ENCODE measurements at regions not wholly inside any gene's neighbourhood (a gene's known extent, or its start where the extent isn't known, plus 50 kb on each side); places are given as distances from the start of the nearest gene placed in this dataset.
"Not testable (repeated sequence)": the region's sequence is repeated elsewhere in the genome, so short reads cannot be mapped to it uniquely, and the experiment has no call there.

DNA sequence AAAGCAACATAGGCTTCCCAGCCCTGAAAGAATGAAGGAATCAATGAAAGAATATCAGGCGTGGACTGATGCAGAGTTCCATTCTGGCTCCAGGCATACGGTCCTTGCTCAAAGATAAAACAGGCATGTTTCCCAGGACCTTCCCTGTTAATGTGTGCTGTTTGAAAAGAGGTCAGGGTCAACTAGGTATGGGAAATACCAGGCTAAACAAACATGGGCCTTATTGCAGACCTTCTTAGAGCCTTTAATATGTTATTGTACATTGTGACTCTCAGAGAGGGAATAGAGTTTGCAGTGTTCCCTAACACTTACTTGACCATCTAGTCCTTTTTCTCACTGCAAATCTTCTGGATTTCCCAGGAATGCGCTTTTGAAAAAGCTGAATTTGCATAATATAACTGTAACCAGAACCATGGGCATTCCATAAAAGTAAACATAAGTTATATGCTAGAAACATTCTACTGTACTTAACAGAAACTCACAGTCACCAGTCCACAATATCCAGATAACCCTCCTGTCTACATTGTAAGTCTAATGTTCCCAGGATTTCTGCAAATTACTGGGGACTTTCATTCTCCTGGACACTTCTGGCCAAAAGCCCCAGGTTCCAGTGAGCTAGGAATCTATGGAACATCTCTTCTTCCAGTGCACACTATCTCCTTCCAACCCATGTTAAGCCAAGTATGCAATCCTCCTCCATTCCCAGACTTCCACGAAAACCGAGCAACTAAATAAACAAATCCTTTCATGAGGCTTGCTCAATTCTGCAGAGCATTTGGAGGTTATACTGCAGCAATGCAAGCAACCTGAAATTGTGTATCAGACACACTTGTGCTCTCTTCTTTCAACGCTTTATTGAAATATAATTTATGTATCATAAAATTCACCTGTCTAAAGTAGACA is 486.6 kb downstream of the SETD4 start:
- DNase-seq (ENCODE audit: low read depth): no peak

DNA sequence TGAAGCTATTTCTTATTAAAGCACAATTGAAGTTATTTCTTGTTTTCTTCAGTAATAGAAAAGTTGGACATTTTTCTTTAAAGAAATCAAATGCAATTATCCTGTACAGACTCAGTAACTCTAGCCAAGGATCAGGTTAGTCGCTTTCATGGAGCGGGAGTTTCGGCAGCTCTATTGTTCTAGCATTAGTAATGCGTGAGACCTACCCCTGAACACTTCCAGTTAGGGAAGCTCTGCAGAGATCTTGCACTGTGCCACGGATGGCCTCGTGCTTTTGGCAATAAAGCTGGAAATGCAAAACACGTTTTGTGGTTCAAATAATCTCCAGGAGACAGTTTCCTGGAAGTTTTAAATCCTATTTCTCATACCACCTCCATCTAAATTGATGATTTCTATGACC is 488.4 kb downstream of the SETD4 start:
- no peak for DNase-seq (ENCODE audit: low read depth)

DNA sequence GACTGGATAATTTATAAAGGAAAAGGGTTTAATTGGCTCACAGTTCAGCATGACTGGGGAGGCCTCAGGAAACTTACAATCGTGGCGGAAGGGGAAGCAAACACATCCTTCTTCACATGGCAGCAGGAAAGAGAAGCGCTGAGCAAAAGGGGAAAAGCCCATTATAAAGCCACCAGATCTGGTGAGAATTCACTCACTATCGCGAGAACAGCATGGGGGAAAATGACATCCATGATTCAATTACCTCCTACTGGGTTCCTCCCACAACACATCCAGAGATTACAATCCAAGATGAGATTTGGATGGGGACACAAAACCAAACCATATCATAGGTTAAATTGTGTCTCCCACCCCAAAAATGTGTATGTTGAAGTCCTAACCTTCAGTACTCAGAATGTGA is 491.7 kb downstream of the SETD4 start:
- DNase-seq (ENCODE audit: low read depth): no peak

DNA sequence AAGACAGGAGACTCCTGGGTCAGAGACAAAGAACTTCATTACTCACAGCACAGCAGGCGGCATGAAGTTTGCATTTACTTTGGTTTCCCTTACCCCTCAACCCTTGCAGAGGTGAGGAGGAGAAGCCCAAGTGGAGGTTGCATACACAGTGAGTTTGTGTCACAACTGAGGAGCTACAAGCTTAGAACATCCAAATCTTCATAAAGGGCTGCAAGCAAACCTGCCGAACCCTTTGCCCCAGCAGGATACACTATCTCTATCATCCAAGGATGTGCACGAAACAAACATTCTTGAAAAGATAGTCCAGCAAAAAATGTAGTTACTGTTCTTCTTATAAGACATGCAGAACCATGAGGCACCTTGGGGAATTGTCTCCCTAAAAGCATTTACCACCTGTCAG is 493.5 kb downstream of the SETD4 start:
- DNase-seq (ENCODE audit: low read depth): no peak

DNA sequence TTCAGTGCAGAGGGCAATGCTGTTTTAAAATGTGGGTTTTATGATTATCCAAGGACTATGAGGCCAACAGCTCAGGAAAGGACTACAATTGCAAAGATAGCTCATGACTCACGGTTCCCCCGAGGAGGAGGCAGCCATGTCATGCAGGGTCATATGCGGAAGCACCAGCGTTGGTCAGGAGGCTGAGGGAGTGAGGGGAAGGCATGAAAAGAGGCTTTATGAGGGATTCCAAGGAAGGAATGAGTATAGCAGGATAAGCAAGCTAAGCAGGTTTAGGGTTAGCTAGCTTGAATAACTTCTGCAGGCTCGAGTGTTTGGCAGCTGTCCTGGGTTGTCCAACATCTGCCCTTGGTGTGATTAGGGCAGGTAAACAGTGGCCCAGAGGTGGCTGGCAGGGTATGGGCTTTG is 495.1 kb downstream of the SETD4 start:
- peak; percentile 97 for DNase-seq (ENCODE audit: low read depth)

DNA sequence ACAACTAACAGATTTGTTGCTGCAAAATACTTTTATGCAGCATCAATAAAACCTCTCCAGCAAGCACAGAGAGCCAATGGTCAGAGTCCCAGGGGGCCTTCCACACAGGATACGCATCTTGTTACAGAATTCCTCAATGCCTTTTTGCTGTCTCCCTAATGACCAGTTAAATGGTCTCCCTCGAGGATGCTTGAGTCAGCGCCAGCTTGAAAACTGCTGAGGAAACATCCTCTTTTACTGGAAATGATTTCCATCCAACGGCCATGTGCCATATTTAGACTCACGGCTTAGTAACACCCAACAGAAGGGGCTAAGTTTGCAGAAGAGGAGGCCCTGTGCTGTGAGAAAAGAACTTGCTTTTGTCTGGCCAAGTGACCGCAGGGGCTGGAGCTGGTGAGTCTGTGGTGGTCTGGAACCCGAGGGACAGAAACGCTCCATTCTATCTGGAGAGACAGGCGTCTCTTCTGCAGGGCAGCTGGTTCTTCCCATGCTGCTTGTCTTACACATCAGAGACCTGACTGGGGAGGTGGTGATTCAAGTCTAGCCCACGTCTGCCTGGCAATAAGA is 496.4 kb downstream of the SETD4 start:
- peak; percentile 96 for DNase-seq (ENCODE audit: low read depth)

DNA sequence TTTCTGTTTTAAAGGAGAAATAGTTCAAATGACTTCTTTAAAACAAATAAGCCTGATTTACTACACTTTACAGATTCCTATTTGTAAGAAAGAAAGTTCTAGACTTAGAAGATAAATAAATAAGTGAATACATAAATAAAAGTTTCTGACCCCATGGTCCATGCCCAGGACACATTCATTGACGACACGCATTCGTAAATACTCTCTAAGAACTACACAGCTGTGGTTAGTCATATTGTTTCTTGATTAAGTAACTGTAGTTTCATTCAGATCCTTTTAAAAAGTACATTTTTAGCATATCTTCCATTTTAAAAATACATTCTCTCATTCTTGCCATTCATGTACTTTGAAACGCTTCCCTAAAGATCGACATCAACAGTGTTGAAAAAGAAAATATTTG is 497.4 kb downstream of the SETD4 start:
- DNase-seq (ENCODE audit: low read depth): no peak

DNA sequence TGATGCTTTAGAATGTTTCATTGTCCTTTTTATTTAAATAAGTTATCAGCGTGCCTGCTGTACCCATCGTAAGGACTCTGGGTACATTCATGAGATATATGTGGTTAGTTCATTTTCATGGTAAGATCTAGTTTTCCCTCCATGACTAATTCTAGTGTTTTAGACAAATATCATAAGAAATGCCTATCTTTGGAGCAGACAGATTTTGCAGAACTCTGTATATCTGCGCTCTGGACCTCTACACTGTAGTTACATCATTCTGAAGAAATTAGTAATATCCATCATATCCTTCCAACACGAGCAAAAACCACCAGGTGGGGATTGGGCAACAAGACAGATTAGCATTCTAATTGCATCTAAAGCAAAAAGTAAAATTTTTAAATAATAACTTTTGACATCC is 499.2 kb downstream of the SETD4 start:
- no peak for DNase-seq (ENCODE audit: low read depth)

DNA sequence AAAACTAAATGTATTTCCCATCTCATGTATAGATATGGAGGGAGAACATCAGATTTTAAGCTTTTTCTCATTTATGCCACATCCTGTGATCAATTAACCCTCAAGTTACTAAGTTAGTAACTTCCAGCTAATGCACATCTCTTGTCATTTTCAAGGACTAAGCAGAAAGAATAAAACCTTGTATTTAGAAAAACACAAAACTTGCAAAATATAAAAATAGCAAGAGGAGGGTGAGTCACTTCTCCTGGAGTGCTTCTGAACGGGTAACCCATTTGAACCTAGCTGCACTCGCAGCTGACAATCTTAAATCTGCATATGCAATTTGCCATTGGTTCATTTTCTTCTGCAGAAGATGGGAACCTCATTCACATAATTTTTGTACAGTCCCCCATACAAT is 500.5 kb downstream of the SETD4 start:
- peak; percentile 73 for DNase-seq (ENCODE audit: low read depth)

DNA sequence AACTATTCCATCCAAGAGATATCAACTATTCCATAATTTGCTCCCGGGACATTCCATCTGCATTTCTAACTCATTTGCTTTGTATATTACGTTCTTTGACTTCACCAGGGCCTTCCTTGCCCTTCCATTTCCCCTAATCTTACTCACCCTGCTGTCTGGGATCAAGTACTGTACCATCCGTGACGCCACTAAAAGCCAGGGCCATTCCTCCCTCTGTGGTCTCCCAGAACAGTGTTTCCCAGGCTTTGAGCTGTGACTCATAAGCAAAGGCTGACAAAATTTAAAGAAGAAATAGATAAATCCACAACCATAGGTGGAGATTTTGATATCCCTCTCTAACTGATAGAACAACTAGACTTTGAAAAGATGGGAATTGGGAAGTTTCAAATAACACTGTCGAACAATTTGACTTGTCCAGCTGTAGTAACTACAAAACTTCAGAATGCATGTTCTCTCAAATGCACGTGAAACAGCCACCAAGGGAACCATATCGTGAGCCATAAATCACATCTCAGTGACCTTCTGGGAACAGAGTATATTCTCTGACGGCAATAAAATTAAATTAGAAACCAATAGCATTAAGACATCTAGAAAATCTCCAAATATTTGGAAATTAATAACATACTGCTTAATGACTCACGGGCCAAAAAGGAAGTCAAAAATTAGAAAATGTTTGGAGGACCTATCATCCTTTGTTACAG is 501.0 kb downstream of the SETD4 start:
- peak; percentile 99 for DNase-seq (ENCODE audit: low read depth)

DNA sequence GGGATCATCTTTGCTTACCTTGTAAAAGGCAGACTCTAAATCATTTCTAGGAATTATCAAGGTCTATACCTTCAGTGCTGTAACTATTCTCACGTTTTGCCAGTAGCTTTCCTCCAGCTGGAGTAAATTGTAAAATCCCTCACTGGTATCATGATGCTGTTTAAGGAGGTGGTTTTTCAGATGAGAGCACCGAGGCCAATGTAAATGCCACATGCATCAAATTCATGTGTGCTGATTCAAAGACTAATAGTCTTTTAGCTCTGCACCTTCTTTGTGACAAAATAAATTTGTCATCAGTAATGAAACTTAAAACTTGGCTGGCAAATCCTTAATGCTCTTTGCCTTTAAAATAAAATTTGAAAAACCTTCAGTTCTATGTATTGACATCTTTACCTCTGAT is 503.8 kb downstream of the SETD4 start:
- DNase-seq (ENCODE audit: low read depth): peak; percentile 51

DNA sequence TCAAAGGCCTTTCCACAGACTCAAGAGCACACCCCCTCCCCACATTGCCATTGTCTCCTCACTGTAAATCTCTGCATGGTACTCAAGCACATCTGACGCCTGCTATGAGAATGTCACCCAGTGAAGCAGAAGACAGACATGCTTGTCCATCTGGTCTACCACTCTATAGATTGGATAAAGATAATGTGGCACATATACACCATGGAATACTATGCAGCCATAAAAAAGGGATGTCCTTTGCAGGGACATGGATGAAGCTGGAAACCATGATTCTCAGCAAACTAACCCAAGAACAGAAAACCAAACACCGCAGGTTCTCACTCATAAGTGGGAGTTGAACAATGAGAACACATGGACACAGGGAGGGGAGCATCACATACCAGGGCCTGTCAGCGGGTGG is 503.4 kb upstream of the RUNX1 start:
- DNase-seq (ENCODE audit: low read depth): not testable (repeated sequence)

DNA sequence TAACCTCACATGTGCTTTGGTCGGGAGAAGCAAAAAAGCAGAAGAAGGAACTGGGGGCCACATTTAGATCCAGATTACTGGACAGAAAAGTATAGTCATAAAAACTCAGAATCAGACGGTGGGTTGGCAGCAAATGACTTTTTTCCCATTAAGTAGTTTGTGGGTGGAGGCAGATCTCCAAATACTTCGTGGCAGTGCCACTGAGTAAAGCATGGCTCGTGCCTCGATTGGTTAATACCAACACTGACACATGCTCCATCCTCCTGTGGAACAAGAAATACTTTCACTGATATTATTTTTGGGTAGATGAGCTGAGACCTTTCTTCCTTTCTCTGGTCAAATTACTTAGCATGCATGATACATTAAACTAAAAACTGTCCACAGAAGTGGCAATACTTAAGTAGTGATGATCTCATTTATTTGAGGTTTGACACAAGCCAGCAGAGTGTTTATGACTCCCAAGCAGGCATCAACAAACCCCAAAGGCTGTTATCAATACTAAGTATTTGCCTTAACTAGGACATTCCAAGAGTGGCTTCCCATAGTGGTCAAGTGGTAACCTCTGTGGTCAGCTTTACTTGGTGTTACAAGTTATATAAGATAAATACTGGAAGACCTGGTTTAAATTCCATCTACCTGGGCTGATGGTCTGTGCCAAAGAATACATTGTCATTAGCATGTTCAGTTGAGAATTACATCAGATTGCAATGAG is 500.0 kb upstream of the RUNX1 start:
- peak; percentile 51 for DNase-seq (ENCODE audit: low read depth)

DNA sequence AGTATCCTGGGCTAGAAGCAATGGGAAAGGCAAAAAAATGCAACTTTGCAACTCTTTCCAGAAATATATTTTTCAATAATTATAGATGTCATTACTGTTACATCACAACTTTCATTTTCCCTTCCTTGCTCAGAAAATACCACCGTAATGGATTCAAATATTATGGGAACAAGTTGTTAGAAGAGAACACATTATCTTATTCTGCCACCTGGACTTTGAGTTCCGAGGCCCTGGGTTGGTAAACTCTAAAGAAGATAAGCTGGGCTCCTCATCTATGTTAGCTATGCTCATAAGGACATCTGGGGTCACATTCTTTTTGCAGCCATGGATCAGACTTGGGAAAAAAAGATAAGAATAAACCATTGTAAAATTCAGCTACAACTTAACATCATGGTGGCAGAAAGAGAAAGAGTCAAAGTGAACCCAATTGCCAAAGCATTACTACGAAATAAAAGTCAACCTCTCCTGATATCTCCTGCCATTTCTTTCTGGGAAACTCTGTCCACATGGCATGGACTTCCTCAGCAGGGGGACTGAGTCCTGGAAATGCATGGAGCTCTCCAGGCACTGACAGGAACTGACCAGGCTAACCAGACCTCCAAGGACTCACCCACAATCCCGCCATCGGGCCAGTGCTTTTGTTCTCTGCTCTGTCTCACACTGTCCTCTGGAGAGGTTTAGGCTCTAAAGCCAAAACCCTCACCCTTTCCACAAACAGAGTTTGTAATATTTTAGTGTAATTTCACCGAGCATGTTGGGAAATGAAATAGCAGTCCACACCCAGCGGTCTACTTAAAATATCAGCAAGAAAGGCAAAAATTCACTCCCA is 499.1 kb upstream of the RUNX1 start:
- DNase-seq (ENCODE audit: low read depth): no peak

DNA sequence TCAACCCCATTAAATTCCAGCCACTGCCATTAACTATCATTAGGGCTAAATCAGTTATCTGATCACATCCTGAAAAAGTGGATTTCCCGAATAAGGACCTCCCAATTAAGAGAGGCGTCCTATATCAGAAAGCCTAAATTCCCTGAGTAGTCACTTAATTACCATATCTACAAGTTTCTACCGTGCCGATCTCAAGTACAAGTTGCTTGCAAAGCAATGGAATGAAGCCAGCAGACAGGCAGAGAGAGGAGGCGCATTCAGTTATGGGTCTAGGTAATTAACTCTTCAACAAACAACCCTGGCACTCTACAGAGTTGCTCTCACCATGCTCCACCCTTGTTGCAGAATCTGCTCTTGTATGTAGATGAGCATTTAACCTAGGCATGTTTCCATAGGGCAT is 494.6 kb upstream of the RUNX1 start:
- no peak for DNase-seq (ENCODE audit: low read depth)

DNA sequence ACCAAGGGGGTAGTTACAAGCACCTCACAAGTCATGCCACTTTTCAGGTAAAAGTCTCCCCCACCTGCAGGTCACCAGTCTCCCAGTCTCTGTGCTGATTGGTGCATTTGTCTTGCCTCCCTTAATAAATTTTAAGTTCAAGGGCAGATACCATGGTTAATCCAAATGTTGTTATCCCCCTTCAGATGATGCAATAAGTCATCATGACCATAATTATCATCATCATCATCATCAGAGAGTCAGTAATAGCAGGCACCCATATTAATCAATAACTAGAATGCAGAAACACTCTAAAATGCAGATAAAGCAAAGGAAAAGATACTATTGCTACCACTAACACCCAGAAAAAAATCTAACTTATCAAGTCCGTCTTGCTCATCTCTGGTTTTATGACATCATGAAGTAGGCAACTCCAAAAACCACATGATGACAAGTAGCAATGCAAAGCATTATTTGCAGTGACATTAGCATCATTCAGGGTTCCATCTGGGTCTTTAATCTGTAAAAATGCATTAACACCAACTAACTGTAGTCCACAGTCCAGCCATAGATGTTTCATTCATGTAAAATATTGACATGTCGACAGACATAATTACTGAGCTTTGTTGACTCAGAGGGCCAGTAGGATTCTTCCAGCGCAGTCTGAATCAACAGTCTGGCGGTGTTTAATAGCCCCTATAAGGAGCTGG is 492.0 kb upstream of the RUNX1 start:
- no peak for DNase-seq (ENCODE audit: low read depth)

DNA sequence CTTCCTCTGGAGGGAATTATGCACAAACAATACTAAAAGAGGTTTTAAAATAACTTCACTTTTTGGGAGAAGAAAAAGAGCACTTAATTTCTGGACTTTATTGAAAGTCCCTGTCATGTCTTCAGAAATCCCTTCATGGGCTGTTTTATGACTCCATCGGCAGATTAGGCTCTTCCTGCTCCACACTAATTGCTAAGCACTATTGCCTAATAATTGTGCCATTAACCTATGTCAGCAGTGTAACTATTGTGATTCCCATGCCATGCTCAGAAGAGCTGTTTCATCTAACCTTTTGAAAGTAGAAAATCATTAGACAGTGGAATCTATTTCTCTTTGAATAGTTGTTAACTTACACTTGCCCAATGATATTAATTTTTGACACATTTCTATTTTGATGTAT is 489.3 kb upstream of the RUNX1 start:
- no peak for DNase-seq (ENCODE audit: low read depth)

DNA sequence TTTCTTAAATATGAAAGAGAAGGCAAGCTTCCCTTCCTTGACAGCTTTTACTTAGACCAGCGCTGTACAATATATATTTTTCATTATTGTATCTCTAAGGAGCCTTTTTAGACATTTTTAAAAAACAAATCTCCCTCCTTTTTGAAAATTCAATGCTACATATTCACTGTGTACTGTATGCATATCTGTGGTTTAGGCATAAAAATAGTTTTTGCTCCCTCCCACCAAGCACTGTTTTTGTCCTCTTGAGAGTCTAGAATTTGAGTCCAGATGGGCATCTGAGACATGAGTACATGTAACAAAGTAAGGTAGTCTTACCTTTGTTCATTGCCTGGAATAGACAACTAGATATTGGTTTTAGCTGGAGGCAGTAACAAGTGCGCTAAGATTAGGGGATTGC is 488.5 kb upstream of the RUNX1 start:
- DNase-seq (ENCODE audit: low read depth): no peak

DNA sequence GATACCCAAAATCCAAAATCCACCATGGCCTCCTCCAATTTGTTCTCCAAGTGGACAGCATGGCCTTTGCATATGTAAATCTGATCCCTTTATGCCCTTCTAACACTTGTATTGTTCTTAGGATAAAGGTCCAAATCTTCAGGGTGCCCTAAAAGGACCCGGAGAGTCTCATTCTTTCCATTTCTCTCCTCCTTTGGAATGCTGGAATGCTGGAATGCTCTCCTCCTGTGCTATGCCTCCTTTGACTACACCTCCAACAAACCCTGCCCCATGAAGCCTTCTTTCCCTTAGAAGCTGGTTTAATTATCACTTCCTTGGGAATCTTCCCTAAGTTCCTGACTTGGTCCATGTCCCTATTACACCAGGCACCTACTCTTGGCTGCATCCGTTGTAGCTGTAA is 484.8 kb upstream of the RUNX1 start:
- DNase-seq (ENCODE audit: low read depth): no peak

DNA sequence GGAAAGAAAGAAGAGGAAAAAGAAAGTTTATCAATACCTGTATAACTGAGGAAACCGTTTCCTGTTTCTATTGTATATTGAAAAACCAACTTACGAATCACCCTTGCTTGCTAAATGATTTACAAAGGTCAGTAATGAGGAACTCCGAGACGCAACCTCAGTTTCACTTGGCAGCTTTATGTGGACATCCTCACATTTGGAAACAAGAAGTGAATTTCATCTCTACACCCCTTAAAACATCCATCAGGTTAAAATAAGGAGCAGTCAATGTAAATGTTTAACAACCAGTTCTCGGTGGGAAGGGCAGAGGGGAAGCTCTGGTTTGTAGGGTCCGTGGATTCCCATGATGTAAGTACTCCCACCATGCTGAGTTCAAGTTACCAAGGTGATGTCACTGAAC is 481.7 kb upstream of the RUNX1 start:
- no peak for DNase-seq (ENCODE audit: low read depth)

All from M059J (cell line).